GM06990 (cell line): ENCODE measurements at regions not wholly inside any gene's neighbourhood (a gene's known extent, or its start where the extent isn't known, plus 50 kb on each side); places are given as distances from the start of the nearest gene placed in this dataset.

Source experiments
- DNase-seq: peaks from one replicate; pipeline ENCODE4 v3.0.0-alpha.2; 2011; ENCODE audit not compliant: insufficient read length; ENCODE audit errors: extremely low read depth
- H3K27me3 ChIP-seq: replicated peaks from 2 replicates; pipeline ENCODE4 v1.6.0; 2011; ENCODE audit warnings: low read length; ENCODE audit not compliant: control insufficient read depth, insufficient read depth
- H3K36me3 ChIP-seq: 2 replicates; pipeline ENCODE4 v1.5.1; 2011; ENCODE audit warnings: low read length; ENCODE audit not compliant: control insufficient read depth, insufficient read depth
- H3K4me3 ChIP-seq: replicated peaks from 2 replicates; pipeline ENCODE4 v1.5.1; 2011; ENCODE audit warnings: low read depth, mild to moderate bottlenecking, control low read depth, low read length
- TF ChIP-seq, protein P1 (sequence below): IDR thresholded peaks from 2 replicates; pipeline ENCODE4 v1.5.1; 2011; ENCODE audit warnings: low read length, control low read depth, mild to moderate bottlenecking, inconsistent platforms; ENCODE audit not compliant: insufficient read depth, poor library complexity, severe bottlenecking

DNA sequence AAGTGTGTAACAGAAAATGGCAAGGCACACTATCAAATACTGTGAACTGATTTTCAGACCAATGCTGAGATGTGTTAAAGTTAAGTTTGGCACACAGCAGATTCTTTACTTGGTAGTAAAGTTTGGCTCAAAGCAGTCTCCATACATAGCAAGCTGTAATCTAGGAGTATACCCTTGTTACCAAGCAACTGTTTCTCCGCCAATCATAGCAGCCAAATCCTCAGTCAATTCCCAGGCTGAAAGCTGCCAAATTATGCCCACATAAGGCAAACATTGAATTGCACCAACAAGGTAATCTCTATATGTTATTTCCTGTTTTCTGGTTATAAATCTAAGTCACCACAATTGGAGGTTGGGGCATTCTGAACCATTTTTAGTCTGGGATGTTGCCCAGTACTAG lies 345.7 kb downstream of the DEPDC1B start:
- Histone ChIP-seq H3K4me3 (no peak overlapping the region), H3K27me3 (no peaks in the 10 kb centered on the region), H3K36me3 (no peaks in the 10 kb centered on the region)
- TF ChIP-seq, protein P1, sequence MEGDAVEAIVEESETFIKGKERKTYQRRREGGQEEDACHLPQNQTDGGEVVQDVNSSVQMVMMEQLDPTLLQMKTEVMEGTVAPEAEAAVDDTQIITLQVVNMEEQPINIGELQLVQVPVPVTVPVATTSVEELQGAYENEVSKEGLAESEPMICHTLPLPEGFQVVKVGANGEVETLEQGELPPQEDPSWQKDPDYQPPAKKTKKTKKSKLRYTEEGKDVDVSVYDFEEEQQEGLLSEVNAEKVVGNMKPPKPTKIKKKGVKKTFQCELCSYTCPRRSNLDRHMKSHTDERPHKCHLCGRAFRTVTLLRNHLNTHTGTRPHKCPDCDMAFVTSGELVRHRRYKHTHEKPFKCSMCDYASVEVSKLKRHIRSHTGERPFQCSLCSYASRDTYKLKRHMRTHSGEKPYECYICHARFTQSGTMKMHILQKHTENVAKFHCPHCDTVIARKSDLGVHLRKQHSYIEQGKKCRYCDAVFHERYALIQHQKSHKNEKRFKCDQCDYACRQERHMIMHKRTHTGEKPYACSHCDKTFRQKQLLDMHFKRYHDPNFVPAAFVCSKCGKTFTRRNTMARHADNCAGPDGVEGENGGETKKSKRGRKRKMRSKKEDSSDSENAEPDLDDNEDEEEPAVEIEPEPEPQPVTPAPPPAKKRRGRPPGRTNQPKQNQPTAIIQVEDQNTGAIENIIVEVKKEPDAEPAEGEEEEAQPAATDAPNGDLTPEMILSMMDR = no peak
- DNase-seq = no peak

DNA sequence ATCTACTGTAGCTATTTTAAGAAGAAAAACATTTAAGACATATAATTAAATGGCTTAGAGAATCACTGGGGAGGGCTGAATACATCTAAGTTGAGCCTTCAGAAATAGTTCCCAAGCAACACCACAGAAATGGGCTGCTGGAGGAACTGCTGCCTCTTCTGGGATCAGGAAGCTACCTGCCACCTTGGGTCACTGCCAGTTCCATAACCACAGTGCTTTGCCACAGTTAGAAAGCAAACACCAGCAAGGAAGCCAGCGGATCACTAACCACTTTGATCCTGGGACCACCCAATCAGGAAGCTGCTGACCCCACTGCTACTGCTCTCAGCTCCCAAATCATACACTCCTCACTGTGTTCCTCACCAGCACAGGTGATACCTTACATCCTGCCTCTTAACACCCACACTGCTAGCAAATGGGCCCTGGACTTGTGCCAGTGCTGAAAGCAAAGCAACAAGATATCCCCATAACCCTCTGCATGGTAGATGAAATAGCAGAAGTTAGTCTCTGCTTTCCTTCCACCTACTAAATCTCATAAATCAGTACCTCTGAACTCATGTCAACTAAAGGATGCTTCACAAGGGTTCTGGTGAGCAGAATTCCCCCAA lies 346.9 kb downstream of the DEPDC1B start:
- no peaks in the 10 kb centered on the region for H3K27me3 ChIP-seq
- no peak overlapping the region for H3K4me3 ChIP-seq
- H3K36me3 ChIP-seq = no peaks in the 10 kb centered on the region
- TF ChIP-seq, protein P1 = no peak
- DNase-seq = no peak

DNA sequence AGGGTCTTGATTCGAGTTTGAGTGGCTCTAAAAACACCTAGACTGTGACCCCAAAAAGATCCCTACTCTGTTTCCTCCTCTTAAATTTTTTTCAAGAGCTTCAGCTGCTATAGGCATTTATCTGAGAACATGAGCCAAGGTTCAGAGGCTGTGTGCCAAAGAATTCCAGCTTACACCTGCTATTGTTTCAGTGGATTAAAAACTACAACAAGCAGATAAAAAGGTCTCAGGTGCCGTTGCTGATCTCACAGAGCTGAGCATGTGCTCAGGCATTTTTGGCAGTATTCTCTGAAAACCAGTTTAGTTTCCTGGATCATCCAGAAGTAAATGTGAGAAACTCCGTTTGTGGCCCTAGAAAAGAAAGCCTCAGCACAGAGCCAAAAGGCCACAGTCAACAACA lies 349.2 kb downstream of the DEPDC1B start:
- H3K27me3 ChIP-seq = no peaks in the 10 kb centered on the region

DNA sequence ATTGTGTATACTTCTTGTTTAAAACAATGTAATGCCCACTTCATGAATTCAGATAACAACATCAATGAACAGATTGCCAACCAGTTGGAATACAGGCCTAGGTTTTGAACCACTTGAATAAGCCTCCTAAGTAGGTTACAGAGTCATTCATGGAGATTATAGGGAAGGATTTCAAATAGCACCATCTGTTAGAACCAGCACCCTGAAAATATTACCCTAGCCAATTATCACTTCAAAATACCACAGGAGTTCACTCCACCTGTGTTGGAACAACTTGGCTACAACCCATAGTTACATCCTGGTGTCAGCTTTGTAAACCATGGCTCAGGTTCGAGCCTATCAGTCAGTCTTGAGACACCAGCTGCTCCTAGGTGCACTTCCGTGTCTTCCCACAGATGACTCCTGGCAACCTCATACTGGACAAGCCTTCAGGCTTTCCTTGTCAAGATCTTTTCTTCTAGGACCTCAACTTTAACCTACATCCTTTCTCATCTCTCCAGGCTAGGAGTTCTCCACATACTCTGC lies 350.0 kb downstream of the DEPDC1B start:
- Histone ChIP-seq H3K4me3 (no peak overlapping the region), H3K36me3 (no peaks in the 10 kb centered on the region), H3K27me3 (no peaks in the 10 kb centered on the region)
- DNase-seq = no peak
- TF ChIP-seq, protein P1 = no peak

More for the DNA sequence above, 349.2 kb downstream of the DEPDC1B start:
- TF ChIP-seq, protein P1 = no peak
- DNase-seq = no peak
- H3K36me3 ChIP-seq = no peaks in the 10 kb centered on the region
- no peak overlapping the region for H3K4me3 ChIP-seq

DNA sequence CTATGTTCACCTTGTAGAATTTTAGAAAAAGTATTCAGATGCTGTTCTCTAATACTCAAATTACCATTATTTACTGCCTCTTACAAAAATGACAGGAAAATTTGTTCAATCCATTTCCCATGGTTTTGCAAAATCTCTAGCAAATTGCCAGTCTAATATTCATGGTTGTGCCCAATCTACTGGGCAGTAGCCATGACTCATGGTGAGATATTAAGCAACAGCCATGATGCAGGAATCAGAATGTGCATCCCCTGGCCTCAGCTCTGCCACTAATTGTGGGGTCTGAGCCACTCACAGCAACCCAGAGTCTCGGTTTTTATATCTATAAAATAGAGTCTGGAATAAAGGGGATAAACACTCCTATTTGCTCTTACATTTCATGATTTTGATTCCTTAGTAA lies 353.6 kb downstream of the DEPDC1B start:
- TF ChIP-seq, protein P1 = no peak
- no peak overlapping the region for H3K4me3 ChIP-seq
- no peaks in the 10 kb centered on the region for H3K27me3 ChIP-seq
- no peak for DNase-seq
- no peaks in the 10 kb centered on the region for H3K36me3 ChIP-seq

DNA sequence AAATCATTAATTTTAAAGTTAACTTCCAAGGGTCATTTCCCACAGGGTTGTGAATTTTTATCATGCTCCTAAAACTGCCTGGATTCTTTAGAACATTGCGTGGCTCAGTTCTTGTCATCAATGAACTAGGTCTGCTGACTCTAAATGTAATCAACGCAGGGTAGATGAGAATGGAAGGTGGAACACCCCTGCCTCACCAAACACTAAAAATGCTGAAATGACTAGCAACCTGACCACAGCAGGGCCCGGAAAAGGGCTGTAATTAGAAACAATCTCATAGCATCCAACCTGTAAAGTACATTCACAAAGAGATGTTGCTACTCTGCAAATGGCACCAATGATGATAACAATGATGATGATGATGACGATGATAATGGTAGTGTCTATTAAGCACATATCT lies 356.9 kb downstream of the DEPDC1B start:
- Histone ChIP-seq H3K4me3 (no peak overlapping the region), H3K36me3 (no peaks in the 10 kb centered on the region), H3K27me3 (no peaks in the 10 kb centered on the region)
- TF ChIP-seq, protein P1 = no peak
- DNase-seq = no peak
